NT2/D1 (cell line): ENCODE measurements at regions not wholly inside any gene's neighbourhood (a gene's known extent, or its start where the extent isn't known, plus 50 kb on each side); places are given as distances from the start of the nearest gene placed in this dataset.

Source experiments
- DNase-seq: peaks from one replicate; pipeline ENCODE4 v3.0.0-alpha.2; 2011; ENCODE audit warnings: low read depth, low spot score
- H3K27me3 ChIP-seq: 2 replicates; pipeline ENCODE4 v1.6.0; 2011; ENCODE audit warnings: mild to moderate bottlenecking; ENCODE audit not compliant: insufficient read length, insufficient read depth
- H3K36me3 ChIP-seq: 2 replicates; pipeline ENCODE4 v1.6.1; 2011; ENCODE audit warnings: mild to moderate bottlenecking, low read length, mixed read lengths; ENCODE audit not compliant: insufficient read depth, insufficient read length
- H3K4me1 ChIP-seq: 2 replicates; pipeline ENCODE4 v1.5.1; 2011; ENCODE audit not compliant: insufficient read depth, insufficient read length
- H3K4me3 ChIP-seq: 2 replicates; pipeline ENCODE4 v1.5.1; 2011; ENCODE audit warnings: low read depth; ENCODE audit not compliant: insufficient read length
- H3K9ac ChIP-seq: 2 replicates; pipeline ENCODE4 v1.6.0; 2011; ENCODE audit warnings: low read depth; ENCODE audit not compliant: insufficient read length
- H3K9me3 ChIP-seq: 2 replicates; pipeline ENCODE4 v1.5.1; 2011; ENCODE audit warnings: mild to moderate bottlenecking, low read length; ENCODE audit not compliant: insufficient read depth
- SUZ12 ChIP-seq: IDR thresholded peaks from 2 replicates; pipeline ENCODE4 v1.6.1; 2011; ENCODE audit not compliant: insufficient read length, insufficient read depth; ENCODE audit errors: extremely low read depth
- YY1 ChIP-seq: IDR thresholded peaks from 2 replicates; pipeline ENCODE4 v1.6.1; 2011; ENCODE audit not compliant: insufficient read length, insufficient read depth
- ZNF274 ChIP-seq: IDR thresholded peaks from 2 replicates; pipeline ENCODE4 v1.6.1; 2011; ENCODE audit warnings: mild to moderate bottlenecking, low read depth, low read length

GRCh38 chrX:28120072-28120471 lies 138.8 kb upstream of the DCAF8L1 start:
- Histone ChIP-seq H3K27me3 (peaks cover 4% of the 10 kb centered on the region), H3K36me3 (no peaks in the 10 kb centered on the region), H3K9ac (no peak overlapping the region), H3K4me3 (no peak overlapping the region), H3K9me3 (no peaks in the 10 kb centered on the region), H3K4me1 (no peaks in the 10 kb centered on the region)
- no peak for DNase-seq
- TF ChIP-seq YY1 (no peak), ZNF274 (no peak), SUZ12 (no peak)

GRCh38 chrX:28108186-28108945 lies 127.1 kb upstream of the DCAF8L1 start:
- TF ChIP-seq ZNF274 (no peak), SUZ12 (no peak), YY1 (no peak)
- H3K36me3 ChIP-seq, result no peaks in the 10 kb centered on the region
- no peak overlapping the region for H3K4me3 ChIP-seq
- H3K9me3 ChIP-seq, result no peaks in the 10 kb centered on the region
- no peaks in the 10 kb centered on the region for H3K27me3 ChIP-seq
- H3K4me1 ChIP-seq, result no peaks in the 10 kb centered on the region
- DNase-seq, result no peak
- no peak overlapping the region for H3K9ac ChIP-seq

DNA sequence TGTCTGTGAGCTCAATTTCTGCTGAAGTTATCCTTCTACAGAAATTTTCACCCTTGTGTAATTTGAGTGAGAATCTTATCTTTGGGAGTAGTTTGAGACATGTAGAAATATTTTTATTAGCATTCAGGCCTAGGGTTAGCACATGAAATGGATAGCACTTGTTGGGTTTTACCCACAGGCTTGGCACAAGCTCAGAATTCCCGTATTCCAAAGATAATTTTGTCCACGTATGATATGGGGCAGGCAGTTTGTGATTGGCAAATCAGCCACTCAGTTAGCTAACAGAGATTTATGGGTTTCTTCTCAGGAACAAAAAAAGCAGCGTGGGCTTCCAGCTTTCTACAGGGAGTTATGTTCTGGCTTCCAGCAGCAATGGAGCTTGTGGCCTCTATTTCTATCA lies 117.9 kb upstream of the DCAF8L1 start:
- H3K36me3 ChIP-seq, result no peaks in the 10 kb centered on the region
- no peaks in the 10 kb centered on the region for H3K27me3 ChIP-seq
- no peak for DNase-seq
- TF ChIP-seq ZNF274 (no peak), YY1 (no peak), SUZ12 (no peak)
- H3K9me3 ChIP-seq, result no peaks in the 10 kb centered on the region
- no peak overlapping the region for H3K9ac ChIP-seq
- H3K4me1 ChIP-seq, result no peaks in the 10 kb centered on the region
- no peak overlapping the region for H3K4me3 ChIP-seq

GRCh38 chrX:28085653-28086052 lies 104.4 kb upstream of the DCAF8L1 start:
- Histone ChIP-seq H3K36me3 (no peaks in the 10 kb centered on the region), H3K4me3 (no peak overlapping the region), H3K4me1 (no peaks in the 10 kb centered on the region), H3K9me3 (no peaks in the 10 kb centered on the region), H3K27me3 (no peaks in the 10 kb centered on the region), H3K9ac (no peak overlapping the region)
- no peak for DNase-seq
- TF ChIP-seq SUZ12 (no peak), ZNF274 (no peak), YY1 (no peak)

- TF ChIP-seq YY1, result no peak
- TF ChIP-seq ZNF274, result no peak
- no peak for TF ChIP-seq SUZ12
- H3K27me3 ChIP-seq, result no peaks in the 10 kb centered on the region
- no peak overlapping the region for H3K4me3 ChIP-seq
- no peaks in the 10 kb centered on the region for H3K36me3 ChIP-seq
- H3K9me3 ChIP-seq, result no peaks in the 10 kb centered on the region
- no peak overlapping the region for H3K9ac ChIP-seq
- no peak for DNase-seq
- H3K4me1 ChIP-seq, result no peaks in the 10 kb centered on the region
Observed at GRCh38 chrX:28058901-28059300, 77.7 kb upstream of the DCAF8L1 start.

DNA sequence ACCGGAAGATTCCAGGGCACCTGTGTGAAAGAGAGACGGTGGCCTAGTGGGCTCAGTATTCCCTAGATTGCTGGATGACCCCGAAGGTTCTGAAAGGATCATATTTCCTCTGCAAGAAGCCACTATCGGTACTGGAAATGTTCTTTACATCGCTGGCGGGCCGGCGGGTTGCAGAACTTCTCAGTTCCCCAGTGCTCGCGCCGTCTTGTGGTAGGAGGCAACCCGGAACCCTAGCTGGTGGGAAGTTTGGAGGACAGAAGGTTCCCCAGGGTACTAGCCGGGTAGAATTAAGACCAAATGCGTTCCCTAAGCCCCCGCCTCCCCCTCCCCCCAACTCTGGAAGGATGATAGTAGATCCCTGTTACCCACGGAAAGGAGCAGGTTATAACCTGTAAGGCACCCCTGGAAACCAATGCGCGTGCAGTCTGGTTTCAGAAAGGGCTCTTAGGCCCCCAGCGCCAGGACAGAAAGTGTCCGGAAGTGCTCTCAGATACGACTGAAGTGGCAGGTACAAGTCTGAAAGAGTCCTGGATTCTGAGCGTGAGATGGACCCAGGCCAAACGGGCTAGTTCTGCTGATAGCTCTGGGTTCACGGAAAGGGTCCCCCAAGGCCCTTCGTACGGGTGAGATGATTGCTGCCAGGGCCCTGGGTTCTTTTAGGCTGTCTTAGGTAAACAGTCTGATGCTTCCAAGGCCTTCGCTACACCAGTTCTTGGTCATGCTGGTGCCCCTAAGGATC lies 61.7 kb upstream of the DCAF8L1 start:
- H3K27me3 ChIP-seq, result no peaks in the 10 kb centered on the region
- TF ChIP-seq SUZ12 (no peak), ZNF274 (no peak), YY1 (no peak)
- no peaks in the 10 kb centered on the region for H3K4me1 ChIP-seq
- no peaks in the 10 kb centered on the region for H3K9me3 ChIP-seq
- no peak overlapping the region for H3K4me3 ChIP-seq
- H3K9ac ChIP-seq, result no peak overlapping the region
- DNase-seq, result no peak
- no peaks in the 10 kb centered on the region for H3K36me3 ChIP-seq

- no peak overlapping the region for H3K4me3 ChIP-seq
- H3K9me3 ChIP-seq, result no peaks in the 10 kb centered on the region
- TF ChIP-seq ZNF274 (no peak), SUZ12 (no peak), YY1 (no peak)
- no peak for DNase-seq
- H3K4me1 ChIP-seq, result no peaks in the 10 kb centered on the region
- no peaks in the 10 kb centered on the region for H3K36me3 ChIP-seq
- no peaks in the 10 kb centered on the region for H3K27me3 ChIP-seq
- H3K9ac ChIP-seq, result no peak overlapping the region
Observed at GRCh38 chrX:28042260-28042659, 61.0 kb upstream of the DCAF8L1 start.
